ENCODE measurements at regions not wholly inside any gene's neighbourhood (a gene's known extent, or its start where the extent isn't known, plus 50 kb on each side); places are given as distances from the start of the nearest gene placed in this dataset.

GRCh38 chr16:55253987-55254386 is 70.0 kb upstream of the IRX6 start:
- no peak overlapping the region for H3K4me2 ChIP-seq (ENCODE audit: insufficient read depth, low read length)
- H3K27me3 ChIP-seq (ENCODE audit: insufficient read depth, low read length), result no peaks in the 10 kb centered on the region
- no peak overlapping the region for H2AFZ ChIP-seq (ENCODE audit: low read length)
- H3K27ac ChIP-seq (ENCODE audit: low read depth, low read length), result no peak overlapping the region
- no peak for TF ChIP-seq CTCF (IDR thresholded peaks at IDR 0.05; ENCODE audit: extremely low read depth, low read depth, low read length)
- H3K9me3 ChIP-seq (ENCODE audit: low read depth, low read length), result no peaks in the 10 kb centered on the region
- DNase-seq (ENCODE audit: insufficient read length, low spot score, missing footprints), result no peak
- H4K20me1 ChIP-seq (ENCODE audit: insufficient read depth, low read length), result no peaks in the 10 kb centered on the region
- H3K79me2 ChIP-seq (ENCODE audit: insufficient read depth, low read length), result no peaks in the 10 kb centered on the region
- H3K4me1 ChIP-seq (ENCODE audit: insufficient read depth, low read length), result no peaks in the 10 kb centered on the region
- no peak overlapping the region for H3K4me3 ChIP-seq (ENCODE audit: insufficient read depth, low read length)
- no peaks in the 10 kb centered on the region for H3K36me3 ChIP-seq (ENCODE audit: insufficient read depth, low read length)

- H3K4me2 ChIP-seq (ENCODE audit: insufficient read depth, low read length), result no peak overlapping the region
- no peaks in the 10 kb centered on the region for H3K9me3 ChIP-seq (ENCODE audit: low read depth, low read length)
Observed at GRCh38 chr16:55255733-55256282, 68.2 kb upstream of the IRX6 start.

GRCh38 chr16:55256412-55257016 is 67.5 kb upstream of the IRX6 start:
- DNase-seq (ENCODE audit: insufficient read length, low spot score, missing footprints), result no peak
- Histone ChIP-seq H2AFZ (ENCODE audit: low read length) (no peak overlapping the region), H4K20me1 (ENCODE audit: insufficient read depth, low read length) (no peaks in the 10 kb centered on the region)

More at GRCh38 chr16:55255733-55256282, 68.2 kb upstream of the IRX6 start:
- Histone ChIP-seq H3K36me3 (ENCODE audit: insufficient read depth, low read length) (no peaks in the 10 kb centered on the region), H2AFZ (ENCODE audit: low read length) (no peak overlapping the region), H3K27ac (ENCODE audit: low read depth, low read length) (no peak overlapping the region), H3K4me1 (ENCODE audit: insufficient read depth, low read length) (no peaks in the 10 kb centered on the region), H3K4me3 (ENCODE audit: insufficient read depth, low read length) (no peak overlapping the region), H3K27me3 (ENCODE audit: insufficient read depth, low read length) (no peaks in the 10 kb centered on the region), H4K20me1 (ENCODE audit: insufficient read depth, low read length) (no peaks in the 10 kb centered on the region), H3K79me2 (ENCODE audit: insufficient read depth, low read length) (no peaks in the 10 kb centered on the region)
- DNase-seq (ENCODE audit: insufficient read length, low spot score, missing footprints), result no peak
- TF ChIP-seq CTCF (IDR thresholded peaks at IDR 0.05; ENCODE audit: extremely low read depth, low read depth, low read length), result no peak

More at GRCh38 chr16:55256412-55257016, 67.5 kb upstream of the IRX6 start:
- Histone ChIP-seq H3K79me2 (ENCODE audit: insufficient read depth, low read length) (no peaks in the 10 kb centered on the region), H3K36me3 (ENCODE audit: insufficient read depth, low read length) (no peaks in the 10 kb centered on the region), H3K4me3 (ENCODE audit: insufficient read depth, low read length) (no peak overlapping the region), H3K27me3 (ENCODE audit: insufficient read depth, low read length) (no peaks in the 10 kb centered on the region), H3K27ac (ENCODE audit: low read depth, low read length) (no peak overlapping the region), H3K4me1 (ENCODE audit: insufficient read depth, low read length) (no peaks in the 10 kb centered on the region), H3K4me2 (ENCODE audit: insufficient read depth, low read length) (no peak overlapping the region), H3K9me3 (ENCODE audit: low read depth, low read length) (no peaks in the 10 kb centered on the region)
- TF ChIP-seq CTCF (IDR thresholded peaks at IDR 0.05; ENCODE audit: extremely low read depth, low read depth, low read length), result no peak
